ENCODE measurements at regions not wholly inside any gene's neighbourhood (a gene's known extent, or its start where the extent isn't known, plus 50 kb on each side); places are given as distances from the start of the nearest gene placed in this dataset.

GRCh38 chr9:27699621-27700020, 126.3 kb upstream of the C9orf72 start (continued):
- TF ChIP-seq CTCF (IDR thresholded peaks at IDR 0.05 in 2 of 3, conservative IDR thresholded peaks at IDR 0.05 in 1 of 3; ENCODE audit: control insufficient read depth in 2 of 3, extremely low read depth in 1 of 3, insufficient read depth in 1 of 3, low read depth in 3 of 3, low read length in 3 of 3) (no peak), RUNX3 (IDR thresholded peaks at IDR 0.05; ENCODE audit: low read length) (no peak), TCF3 (IDR thresholded peaks at IDR 0.05; ENCODE audit: borderline replicate concordance, insufficient read depth, low read depth, low read length) (no peak), BHLHE40 (IDR thresholded peaks at IDR 0.05; ENCODE audit: borderline replicate concordance in 1 of 2, low read depth in 2 of 2, low read length in 1 of 2) (no peak), KAT2A (conservative IDR thresholded peaks at IDR 0.05; ENCODE audit: control insufficient read depth, low read depth, low read length) (no peak)

GRCh38 chr9:27701016-27701415, 127.7 kb upstream of the C9orf72 start:
- H3K79me2 ChIP-seq (ENCODE audit: control insufficient read depth, insufficient read depth, low read length) = no peaks in the 10 kb centered on the region
- CTCF ChIA-PET = no interaction called here
- no peaks in the 10 kb centered on the region for H3K36me3 ChIP-seq (ENCODE audit: control insufficient read depth in 2 of 2, insufficient read depth in 2 of 2, low read length in 1 of 2)
- POLR2A ChIA-PET = no interaction called here
- ATAC-seq = no peak
- no peak for FAIRE-seq
- H2AFZ ChIP-seq (ENCODE audit: control insufficient read depth, low read depth, low read length) = no peak overlapping the region
- DNase-seq (ENCODE audit: low read depth, low spot score) = no peak
- H3K4me1 ChIP-seq (ENCODE audit: control insufficient read depth, insufficient read depth, low read length) = no peaks in the 10 kb centered on the region
- in situ Hi-C loops (cut with MboI) = no loop called here
- SMC1A ChIA-PET (ENCODE audit: uncharacterized antibody, unreplicated experiment) = no interaction called here
- H3K27ac ChIP-seq (ENCODE audit: control insufficient read depth, insufficient read depth) = no peak overlapping the region
- H3K9me3 ChIP-seq (replicated peaks; ENCODE audit: control insufficient read depth, insufficient read depth, low read length) = no peaks in the 10 kb centered on the region
- H3K9ac ChIP-seq (ENCODE audit: control insufficient read depth, insufficient read depth, low read length) = no peak overlapping the region
- RAD21 ChIA-PET (ENCODE audit: unreplicated experiment) = no interaction called here
- 2% methylated on average over 3 of the region's 3 CpGs for WGBS (ENCODE audit: insufficient coverage, insufficient replicate concordance, low lambda C conversion rate, missing lambda C conversion rate)
- intact Hi-C loops (cut with micrococcal nuclease; ENCODE audit: unreplicated experiment) = no loop called here
- TF ChIP-seq RELB (IDR thresholded peaks at IDR 0.05; ENCODE audit: low read depth) (no peak), CHD4 (IDR thresholded peaks at IDR 0.05) (no peak), RUNX3 (IDR thresholded peaks at IDR 0.05; ENCODE audit: low read length) (no peak), ZNF622 (IDR thresholded peaks at IDR 0.05) (no peak), MXI1 (IDR thresholded peaks at IDR 0.05; ENCODE audit: low read depth, low read length) (no peak), RELA (IDR thresholded peaks at IDR 0.05; ENCODE audit: borderline replicate concordance, partially characterized antibody) (no peak), PBX3 (IDR thresholded peaks at IDR 0.05; ENCODE audit: insufficient replicate concordance, low read depth, low read length) (no peak), NFYA (IDR thresholded peaks at IDR 0.05; ENCODE audit: borderline replicate concordance, low read depth, low read length) (no peak), FOXM1 (IDR thresholded peaks at IDR 0.05; ENCODE audit: low read depth, low read length) (no peak), GABPA (IDR thresholded peaks at IDR 0.05; ENCODE audit: low read depth) (no peak)
- H4K20me1 ChIP-seq (ENCODE audit: control insufficient read depth, insufficient read depth) = no peaks in the 10 kb centered on the region
- H3K27me3 ChIP-seq (replicated peaks in 1 of 2; ENCODE audit: control insufficient read depth in 2 of 2, insufficient read depth in 2 of 2, low read length in 1 of 2) = no peaks in the 10 kb centered on the region
- no TSS peak for BruUV-seq (replicated peaks)
- H3K4me2 ChIP-seq (ENCODE audit: control insufficient read depth, insufficient read depth) = no peak overlapping the region
- no peak overlapping the region for H3K4me3 ChIP-seq
